AG20443 (cell line): ENCODE measurements at regions not wholly inside any gene's neighbourhood (a gene's known extent, or its start where the extent isn't known, plus 50 kb on each side); places are given as distances from the start of the nearest gene placed in this dataset.
"Not testable (repeated sequence)": the region's sequence is repeated elsewhere in the genome, so short reads cannot be mapped to it uniquely, and the experiment has no call there.

Experiments
- DNase-seq: peaks from one replicate; pipeline ENCODE4 v3.0.0; 2012; ENCODE audit warnings: low spot score, mixed read lengths

DNA sequence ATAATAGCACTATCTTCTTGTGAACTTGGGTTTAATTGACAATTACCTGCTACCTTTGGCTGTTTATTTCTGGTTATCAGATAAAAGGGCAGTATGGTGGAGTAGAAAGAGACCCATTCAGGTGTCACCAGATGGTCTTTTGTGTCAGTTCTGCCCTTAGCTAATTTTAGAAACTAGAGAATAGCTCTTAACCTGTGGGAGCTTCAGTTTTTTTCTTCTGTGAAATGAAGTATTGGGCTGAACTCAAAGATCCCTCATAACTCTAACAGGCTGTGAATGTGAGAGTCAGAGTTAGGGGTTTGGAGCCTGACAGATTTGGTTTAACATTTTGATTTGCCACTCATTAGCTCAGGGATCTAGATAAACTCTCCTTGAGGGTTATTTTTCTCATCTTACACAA is 335.2 kb downstream of the PPP1R2C start:
- DNase-seq, result no peak

DNA sequence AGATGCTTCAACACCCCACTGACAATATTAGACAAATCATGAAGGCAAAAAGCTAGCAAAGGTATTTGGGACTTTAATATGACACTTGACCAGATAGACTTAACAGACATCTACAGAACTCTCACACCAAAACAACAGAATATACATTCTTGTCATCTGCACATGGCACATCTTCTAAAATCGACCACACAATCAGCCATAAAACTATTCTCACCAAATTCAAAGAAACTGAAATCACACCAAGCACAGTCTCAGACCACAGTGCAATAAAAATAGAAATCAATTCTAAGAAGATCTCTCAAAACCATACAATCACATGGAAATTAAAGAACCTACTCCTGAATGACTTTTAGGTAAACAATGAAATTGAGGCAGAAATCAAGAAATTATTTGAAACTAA is 340.8 kb downstream of the PPP1R2C start:
- DNase-seq, result no peak

DNA sequence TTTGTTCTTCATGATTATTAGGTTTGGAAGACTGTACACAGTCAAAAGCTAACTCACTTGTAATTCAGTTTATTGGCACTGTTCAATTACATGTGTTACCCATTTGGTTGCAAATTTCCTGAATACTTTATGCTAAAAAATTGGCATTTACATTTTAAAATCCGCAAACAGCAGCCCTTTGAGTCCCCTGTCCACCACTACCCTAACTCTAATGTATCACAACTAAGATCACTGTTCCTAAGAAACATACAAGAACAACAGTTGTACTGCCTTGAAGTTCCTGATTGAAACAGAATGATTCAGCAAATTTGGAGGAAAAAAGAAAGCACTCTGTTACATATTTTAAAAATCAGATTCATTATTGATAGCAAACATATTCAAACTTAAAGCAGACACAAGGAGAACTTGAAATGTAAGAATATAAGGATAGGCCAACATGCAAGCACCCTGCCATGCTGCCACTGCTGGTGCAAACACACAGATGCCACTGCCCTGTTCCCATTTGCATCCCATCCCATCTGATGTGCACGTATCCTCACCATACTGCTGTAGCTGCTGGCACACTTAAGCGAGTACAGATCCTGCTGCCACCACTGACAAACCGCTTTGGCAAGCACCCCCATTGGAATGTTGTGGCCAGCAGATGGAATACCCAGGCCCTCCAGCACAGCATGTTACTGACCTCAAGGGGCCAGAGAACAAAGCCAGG is 343.4 kb downstream of the PPP1R2C start:
- no peak for DNase-seq

DNA sequence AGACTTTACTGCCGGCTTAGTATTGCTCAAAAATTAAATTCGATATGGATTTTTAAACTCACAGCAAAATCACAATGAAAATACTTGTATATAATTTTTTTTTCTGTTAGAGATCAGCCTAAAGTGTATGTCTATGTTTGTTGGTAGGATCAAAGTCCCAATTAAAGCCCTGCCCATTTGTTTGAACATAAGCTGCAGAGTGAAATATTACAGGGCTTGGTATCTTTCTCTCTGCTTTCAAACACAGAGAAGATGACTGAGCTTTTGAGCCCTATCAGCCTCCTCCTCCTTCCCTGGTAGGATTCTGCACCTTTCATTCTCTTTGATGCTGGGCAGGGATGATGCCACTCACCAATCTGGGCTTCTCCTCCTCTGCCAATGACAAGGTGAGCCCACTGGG is 345.4 kb downstream of the PPP1R2C start:
- DNase-seq, result no peak

DNA sequence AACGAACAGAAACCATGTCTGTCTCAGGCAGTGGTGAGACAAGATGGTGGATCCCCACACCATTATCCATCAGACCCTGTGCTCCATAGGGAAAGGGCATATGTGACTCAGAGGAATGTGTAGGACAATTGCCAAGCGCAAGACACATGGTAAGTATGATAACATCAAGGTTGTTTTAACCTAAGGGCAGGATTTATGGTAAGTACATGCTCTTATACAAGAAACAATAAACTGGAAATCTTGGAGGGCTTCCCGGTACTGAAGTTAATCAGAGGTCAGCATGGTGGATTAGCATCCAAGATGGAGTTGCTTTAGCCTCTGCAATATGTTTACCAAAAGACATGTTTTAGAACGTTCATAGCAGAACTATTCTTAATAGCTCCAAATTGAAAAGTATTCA is 355.0 kb downstream of the PPP1R2C start:
- no peak for DNase-seq

DNA sequence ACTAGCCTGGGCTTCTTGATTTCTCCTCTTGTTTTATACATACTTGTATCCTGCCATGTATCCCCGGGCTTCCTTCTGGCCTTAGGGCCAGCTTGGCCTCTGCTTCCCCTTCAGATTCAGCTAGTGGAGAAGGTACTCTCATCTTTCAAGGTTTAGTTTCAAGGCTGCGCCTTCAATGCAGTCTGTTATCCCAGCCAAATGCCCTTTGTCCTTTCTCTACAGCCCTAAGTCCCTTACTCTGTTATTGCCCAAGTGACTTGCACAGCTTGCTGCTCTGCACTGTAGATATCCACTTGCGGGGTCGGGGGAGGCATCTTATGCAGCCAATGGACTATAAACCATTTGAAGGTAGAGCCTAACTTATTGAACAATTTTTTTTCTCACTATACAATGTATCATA is 357.5 kb downstream of the PPP1R2C start:
- DNase-seq, result no peak

DNA sequence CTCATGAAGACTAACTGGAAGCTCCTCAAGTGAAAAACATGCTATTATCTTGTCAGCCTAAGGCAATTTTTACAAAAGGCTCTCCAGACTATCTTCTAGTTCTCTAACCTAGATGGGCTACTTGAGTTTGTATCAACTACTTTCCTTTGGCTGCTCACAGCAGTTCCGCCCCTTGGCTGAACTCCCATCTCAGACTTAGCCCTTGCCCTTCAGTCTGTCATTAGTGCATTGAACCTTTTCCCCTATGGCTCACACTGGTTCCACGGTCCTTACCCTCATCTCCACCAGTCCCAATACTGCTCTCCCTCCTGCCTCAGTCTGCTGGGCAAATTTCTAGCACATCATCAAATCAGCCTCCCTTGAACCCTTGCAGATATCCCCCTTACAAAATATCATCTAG is 362.3 kb downstream of the PPP1R2C start:
- DNase-seq, result no peak

DNA sequence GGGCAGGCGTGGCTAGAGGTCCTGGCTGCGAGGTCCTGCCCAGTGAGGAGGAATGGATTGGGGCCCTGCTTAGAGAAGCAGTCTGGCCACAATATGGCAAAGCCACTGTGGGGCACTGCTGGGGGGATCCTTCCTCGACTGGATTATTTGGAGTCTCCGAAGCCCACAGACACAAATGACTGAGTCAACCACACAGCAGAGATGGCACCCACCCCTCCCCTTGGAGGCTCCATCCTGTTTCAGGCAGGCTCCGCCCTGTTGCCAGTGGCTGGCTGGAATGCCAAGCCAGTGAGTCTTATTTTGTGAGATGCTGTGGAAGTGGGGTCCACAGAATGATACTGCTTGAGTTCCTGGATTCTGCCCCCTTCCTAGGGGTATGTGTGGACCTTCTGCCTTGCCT is 363.9 kb downstream of the PPP1R2C start:
- DNase-seq, result no peak

DNA sequence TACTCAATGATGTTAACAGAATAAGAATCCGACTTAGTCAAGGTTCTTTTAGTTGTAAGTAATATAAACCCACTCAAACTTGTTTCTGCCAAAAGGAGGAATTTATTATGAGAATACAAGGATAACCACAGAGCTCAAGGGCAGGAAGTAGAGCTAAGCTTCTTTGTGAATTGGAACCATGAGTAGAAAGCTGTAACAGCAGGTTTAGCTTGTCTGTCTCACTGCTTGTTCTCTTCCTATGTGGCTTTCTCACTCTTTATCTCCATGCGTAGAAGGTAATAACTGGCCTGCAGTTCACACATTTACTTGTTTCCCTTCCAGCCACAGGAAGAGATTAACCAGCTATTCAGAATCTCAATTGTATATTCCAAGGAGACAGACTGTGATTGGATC is 378.3 kb downstream of the PPP1R2C start:
- DNase-seq, result no peak

DNA sequence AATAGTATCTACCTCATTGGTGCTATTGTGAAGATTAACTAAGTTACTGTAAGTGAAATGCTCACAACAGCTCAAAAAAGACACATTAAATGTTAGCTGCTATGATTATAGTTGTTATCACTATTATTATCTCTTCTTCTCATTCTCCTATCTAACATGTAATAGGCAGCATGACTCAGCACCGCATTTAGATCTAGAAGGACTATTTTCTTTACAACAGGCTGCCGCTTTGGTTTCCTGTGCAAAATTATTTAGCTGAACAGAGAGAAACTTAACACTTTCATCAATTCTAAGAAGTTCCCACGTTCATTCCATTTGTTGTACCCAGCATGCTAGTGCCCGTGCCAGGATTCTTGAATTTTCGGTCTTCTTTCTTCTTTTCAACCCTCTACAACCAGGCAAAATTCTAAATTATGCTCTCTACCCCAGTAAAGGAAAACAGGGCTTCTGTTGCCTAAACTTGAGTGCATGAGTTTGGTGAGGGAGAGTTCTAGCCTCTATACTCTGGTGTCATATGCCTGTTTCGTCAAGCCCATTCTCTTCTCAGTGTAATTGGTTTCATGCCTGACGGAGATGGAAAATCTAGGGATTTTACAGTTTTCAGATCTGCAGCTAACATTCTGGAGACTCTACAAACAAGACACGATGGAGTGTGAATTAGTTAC is 378.9 kb downstream of the PPP1R2C start:
- no peak for DNase-seq

DNA sequence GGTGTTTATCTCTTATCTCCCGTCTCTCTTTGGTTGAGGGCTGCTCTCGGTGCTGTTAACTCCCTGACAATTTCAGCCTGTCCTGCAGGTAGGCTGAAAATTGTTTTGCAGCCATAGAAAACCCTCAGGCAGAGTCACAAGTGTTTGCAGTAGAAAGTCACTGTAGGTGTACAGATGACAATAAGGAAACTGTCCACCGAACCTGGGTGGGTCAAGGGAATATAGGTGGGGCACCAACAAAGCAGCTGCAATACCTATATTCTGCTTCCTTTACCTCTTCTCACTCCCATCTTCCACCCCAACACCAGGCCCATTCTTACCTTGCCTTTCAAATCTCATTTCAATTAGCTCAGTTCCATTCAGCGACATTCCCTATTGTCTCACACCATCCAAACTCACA is 381.8 kb downstream of the PPP1R2C start:
- no peak for DNase-seq

DNA sequence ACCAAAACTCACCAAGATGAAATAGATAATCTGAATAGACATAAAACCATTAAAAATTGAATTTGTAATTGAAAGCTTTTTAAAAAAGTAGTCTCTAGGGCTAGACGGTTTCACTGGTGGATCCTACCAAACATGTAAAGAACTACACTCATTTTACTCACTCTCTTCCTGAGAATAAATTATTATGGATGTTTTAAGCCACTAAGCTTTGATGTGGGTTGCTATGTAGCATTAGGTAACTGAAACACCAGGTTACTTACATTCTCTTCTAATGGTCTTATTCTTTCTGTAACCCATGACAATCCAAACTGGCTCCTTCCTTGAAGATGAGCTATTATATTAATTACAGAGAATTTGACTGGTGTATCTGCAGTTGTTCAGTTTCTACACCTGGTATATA is 385.1 kb downstream of the PPP1R2C start:
- no peak for DNase-seq

DNA sequence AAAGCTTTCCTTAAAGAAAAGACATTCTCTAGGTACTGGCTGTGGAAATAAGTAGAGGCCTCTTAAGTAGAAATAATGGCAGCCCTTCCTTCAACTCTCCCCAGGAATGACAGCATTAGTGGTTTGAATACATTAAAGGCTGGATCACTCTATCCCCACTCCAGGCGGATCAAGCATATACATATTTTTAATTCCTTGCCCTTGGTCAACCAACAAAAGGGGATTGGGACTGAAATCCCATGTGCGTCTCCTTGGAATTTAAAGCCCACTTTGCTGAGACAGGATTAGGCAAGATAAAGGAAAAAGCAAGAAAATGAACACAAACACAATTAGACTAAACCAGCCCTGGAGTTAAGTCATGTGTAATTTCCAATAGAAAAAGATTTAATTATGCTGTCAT is 391.3 kb downstream of the PPP1R2C start:
- no peak for DNase-seq

DNA sequence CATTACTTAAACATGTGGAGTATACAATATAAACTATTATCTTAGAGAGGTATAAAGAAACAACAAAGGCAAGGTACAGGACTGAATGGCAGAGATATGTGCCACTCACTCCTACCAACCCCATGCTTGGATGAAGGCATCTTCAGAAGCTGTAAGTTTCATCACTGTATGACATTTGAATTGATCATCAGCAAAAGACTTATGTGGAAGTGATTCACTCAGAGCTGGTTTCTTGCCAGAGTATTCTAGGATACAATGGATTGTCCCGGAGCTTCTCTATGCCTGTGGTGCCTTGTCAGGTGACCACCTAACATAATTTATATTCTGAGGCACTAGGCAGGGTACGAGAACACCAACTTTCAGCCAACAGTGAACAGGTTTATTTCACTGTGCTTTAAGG is 392.2 kb downstream of the PPP1R2C start:
- no peak for DNase-seq

DNA sequence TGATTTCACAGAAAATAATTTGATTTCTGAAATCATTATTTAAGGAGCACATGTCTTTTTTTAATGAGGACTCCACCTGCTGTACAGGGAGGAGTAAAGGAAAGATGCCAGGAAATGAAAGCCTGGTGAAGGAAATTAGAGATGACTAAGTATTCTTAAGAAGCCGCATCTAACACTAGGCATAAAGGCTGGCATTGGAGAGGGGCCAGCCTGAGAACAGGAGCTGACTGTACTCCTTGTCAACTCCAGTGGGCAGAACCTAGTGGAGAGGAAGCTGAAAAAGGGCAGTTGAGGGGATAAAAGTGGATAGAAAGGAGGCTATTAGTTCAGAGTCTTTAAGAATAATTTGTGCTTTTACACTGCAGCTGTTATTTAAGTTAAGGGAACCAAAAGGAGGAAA is 393.0 kb downstream of the PPP1R2C start:
- no peak for DNase-seq

DNA sequence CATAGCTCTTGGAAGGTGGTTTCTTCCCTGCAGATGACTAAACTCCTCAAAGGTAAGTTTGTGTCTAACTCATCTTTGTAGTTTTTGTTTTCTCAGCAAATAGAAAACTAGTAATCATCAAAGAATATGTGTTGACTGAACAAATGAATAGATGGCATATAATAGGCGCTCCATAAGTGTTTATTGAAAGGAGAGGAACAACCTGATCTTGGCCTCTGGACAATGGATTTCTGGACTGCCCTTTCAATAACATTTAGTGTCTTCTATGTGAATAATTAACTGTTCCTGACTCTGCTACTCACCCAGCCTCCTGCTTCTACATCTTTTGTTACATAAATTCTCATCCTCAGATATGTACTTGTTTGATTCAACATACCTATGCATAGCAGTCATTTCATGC is 399.1 kb downstream of the PPP1R2C start:
- no peak for DNase-seq

DNA sequence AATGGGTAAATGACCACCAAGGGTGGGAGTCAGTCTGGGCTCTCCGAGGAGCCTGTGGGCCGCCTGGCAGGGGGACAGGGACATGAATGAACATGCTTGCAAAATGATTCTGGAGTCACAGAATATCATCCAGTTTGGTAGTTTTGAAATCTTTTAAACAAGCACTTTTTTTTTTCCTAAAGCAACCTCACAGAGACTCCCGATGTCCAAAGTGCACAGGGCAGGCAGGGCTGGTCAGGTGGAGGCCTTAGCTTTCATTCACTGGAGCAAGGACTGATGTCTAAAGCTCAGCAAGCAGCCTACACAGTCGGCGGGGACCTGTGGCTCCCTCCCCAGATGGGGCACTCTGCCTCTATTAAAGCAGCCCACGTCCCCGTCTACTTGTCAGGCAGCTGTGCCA is 402.9 kb downstream of the PPP1R2C start:
- DNase-seq, result no peak

DNA sequence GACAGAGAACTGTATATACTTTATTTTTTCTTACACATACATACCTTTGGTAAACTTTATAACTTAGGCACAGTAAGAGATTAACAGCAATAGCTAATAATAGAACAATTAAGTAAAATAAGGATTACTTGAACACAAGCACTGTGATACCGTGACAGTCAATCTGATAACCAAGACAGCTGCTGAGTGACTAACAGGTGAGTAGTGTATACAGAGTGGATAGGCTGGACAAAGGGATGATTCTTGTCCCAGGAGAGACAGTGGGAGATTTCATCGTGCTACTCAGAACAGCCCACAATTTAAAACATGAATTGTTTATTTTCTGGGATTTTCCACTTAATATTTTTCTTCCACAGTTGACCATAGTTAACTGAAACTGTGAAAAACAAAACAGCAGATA is 411.8 kb downstream of the PPP1R2C start:
- DNase-seq, result no peak

DNA sequence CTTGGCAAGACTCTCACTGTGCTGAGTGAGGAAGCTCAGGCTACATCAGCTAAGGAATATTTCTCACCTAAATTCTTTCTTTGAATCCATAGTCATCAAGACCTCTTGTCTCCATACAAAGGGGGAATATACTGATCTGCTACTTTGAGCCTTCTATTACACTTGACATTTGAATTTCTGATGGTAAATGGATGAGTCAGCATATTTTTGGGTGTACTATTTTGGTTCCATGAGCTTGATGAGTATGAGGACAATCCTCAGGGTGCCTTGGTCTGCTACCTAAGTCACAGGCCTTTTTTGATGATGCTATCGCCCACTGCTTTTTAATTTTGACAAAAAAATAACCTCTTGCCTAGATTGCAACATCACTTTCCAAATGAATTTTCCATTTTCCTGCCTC is 415.7 kb downstream of the PPP1R2C start:
- DNase-seq, result no peak

DNA sequence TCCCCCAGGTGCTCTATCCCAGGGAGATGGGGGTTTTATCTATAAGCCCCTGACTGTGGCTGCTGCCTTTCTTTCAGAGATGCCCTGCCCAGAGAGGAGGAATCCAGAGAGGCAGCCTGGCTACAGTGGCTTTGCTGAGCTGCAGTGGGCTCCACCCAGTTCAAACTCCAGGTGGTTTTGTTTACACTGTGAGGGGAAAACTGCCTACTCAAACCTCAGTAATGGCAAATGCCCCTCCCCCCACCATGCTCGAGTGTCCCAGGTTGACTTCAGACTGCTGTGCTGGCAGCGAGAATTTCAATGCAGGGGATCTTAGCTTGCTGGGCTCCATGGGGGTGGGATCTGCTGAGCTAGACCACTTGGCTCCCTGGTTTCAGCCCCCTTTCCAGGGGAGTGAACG is 419.6 kb upstream of the CASK start:
- not testable (repeated sequence) for DNase-seq
